Endothelial cell (in vitro differentiated cells): ENCODE measurements at regions not wholly inside any gene's neighbourhood (a gene's known extent, or its start where the extent isn't known, plus 50 kb on each side); places are given as distances from the start of the nearest gene placed in this dataset.
"Not testable (repeated sequence)": the region's sequence is repeated elsewhere in the genome, so short reads cannot be mapped to it uniquely, and the experiment has no call there.

ENCODE experiments used
- DNase-seq: peaks from one replicate; pipeline ENCODE4 v3.0.0; 2021; ENCODE audit warnings: low spot score
- H3K27ac Mint-ChIP-seq: one replicate; pipeline ENCODE4 v1.8.0; 2021; ENCODE audit warnings: mixed read lengths, inconsistent platforms; ENCODE audit not compliant: unreplicated experiment
- H3K27me3 Mint-ChIP-seq: one replicate; pipeline ENCODE4 v1.8.0; 2021; ENCODE audit warnings: mild to moderate bottlenecking, moderate library complexity, mixed read lengths, inconsistent platforms; ENCODE audit not compliant: unreplicated experiment
- H3K36me3 Mint-ChIP-seq: one replicate; pipeline ENCODE4 v1.8.0; 2021; ENCODE audit warnings: mild to moderate bottlenecking, low read depth, mixed read lengths, inconsistent platforms; ENCODE audit not compliant: unreplicated experiment
- H3K4me1 Mint-ChIP-seq: one replicate; pipeline ENCODE4 v1.8.0; 2021; ENCODE audit warnings: mild to moderate bottlenecking, mixed read lengths, inconsistent platforms; ENCODE audit not compliant: unreplicated experiment
- H3K4me3 Mint-ChIP-seq: one replicate; pipeline ENCODE4 v1.8.0; 2021; ENCODE audit warnings: mild to moderate bottlenecking, mixed read lengths, inconsistent platforms; ENCODE audit not compliant: unreplicated experiment
- H3K9me3 Mint-ChIP-seq: one replicate; pipeline ENCODE4 v1.8.0; 2021; ENCODE audit warnings: mixed read lengths, inconsistent platforms; ENCODE audit not compliant: unreplicated experiment
- TF ChIP-seq, protein P1 (sequence below): fragments of 200-600 bp; sonication (generic); IDR thresholded peaks from one replicate; pipeline ENCODE4 v1.5.0; 2021; ENCODE audit warnings: antibody characterized with exemption; ENCODE audit not compliant: unreplicated experiment

DNA sequence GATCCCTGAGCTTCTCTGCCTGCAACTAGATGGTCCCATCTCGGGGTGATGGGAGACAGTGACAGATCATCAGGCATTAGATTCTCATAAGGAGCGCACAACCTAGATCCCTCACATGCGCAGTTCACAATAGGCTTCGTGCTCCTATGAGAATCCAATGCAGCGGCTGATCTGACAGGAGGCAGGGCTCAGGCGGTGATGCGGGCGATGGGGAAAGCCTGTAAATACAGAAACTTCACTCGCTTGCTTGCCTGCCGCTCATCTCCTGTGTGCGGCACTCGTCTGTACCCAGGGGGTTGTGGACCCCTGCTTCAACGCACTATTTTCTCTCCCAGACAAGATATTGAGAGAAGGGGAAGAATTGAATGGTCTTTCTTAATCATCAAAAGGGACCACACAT lies 473.9 kb downstream of the ZNF536 start:
- Mint-ChIP-seq H3K36me3 (no peaks in the 10 kb centered on the region), H3K4me3 (no peak overlapping the region), H3K27me3 (peaks cover 4% of the 10 kb centered on the region), H3K9me3 (no peaks in the 10 kb centered on the region), H3K27ac (no peak overlapping the region), H3K4me1 (peaks cover 7% of the 10 kb centered on the region)
- DNase-seq: no peak
- TF ChIP-seq, protein P1, sequence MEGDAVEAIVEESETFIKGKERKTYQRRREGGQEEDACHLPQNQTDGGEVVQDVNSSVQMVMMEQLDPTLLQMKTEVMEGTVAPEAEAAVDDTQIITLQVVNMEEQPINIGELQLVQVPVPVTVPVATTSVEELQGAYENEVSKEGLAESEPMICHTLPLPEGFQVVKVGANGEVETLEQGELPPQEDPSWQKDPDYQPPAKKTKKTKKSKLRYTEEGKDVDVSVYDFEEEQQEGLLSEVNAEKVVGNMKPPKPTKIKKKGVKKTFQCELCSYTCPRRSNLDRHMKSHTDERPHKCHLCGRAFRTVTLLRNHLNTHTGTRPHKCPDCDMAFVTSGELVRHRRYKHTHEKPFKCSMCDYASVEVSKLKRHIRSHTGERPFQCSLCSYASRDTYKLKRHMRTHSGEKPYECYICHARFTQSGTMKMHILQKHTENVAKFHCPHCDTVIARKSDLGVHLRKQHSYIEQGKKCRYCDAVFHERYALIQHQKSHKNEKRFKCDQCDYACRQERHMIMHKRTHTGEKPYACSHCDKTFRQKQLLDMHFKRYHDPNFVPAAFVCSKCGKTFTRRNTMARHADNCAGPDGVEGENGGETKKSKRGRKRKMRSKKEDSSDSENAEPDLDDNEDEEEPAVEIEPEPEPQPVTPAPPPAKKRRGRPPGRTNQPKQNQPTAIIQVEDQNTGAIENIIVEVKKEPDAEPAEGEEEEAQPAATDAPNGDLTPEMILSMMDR: no peak

GRCh38 chr19:30842926-30843325 lies 470.7 kb downstream of the ZNF536 start:
- Mint-ChIP-seq H3K4me1 (peaks cover 7% of the 10 kb centered on the region), H3K27me3 (peaks cover 4% of the 10 kb centered on the region), H3K9me3 (no peaks in the 10 kb centered on the region), H3K27ac (no peak overlapping the region), H3K4me3 (no peak overlapping the region), H3K36me3 (no peaks in the 10 kb centered on the region)
- TF ChIP-seq, protein P1: no peak
- no peak for DNase-seq

DNA sequence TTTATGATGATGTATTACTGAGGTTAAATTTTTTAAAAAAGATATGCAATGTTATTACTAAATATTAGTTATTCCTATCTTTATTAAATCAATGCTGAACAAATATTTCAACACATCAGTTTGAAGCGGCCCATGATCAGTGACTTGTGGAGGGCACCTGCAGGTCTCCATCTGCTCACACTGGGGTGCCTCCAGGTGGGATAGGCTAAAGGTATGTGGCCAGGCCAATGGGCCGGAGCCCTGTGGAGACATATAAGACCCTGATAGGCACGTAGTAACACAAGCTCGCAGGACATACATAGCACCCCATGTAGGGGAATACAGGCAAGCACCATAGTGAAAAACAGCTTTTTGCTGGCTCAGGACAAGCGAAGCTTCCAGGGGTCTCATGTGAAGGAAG lies 469.8 kb downstream of the ZNF536 start:
- no peaks in the 10 kb centered on the region for H3K9me3 Mint-ChIP-seq
- no peak overlapping the region for H3K4me3 Mint-ChIP-seq
- TF ChIP-seq, protein P1: no peak
- peaks cover 7% of the 10 kb centered on the region for H3K4me1 Mint-ChIP-seq
- H3K27ac Mint-ChIP-seq: no peak overlapping the region
- no peaks in the 10 kb centered on the region for H3K36me3 Mint-ChIP-seq
- peaks cover 5% of the 10 kb centered on the region for H3K27me3 Mint-ChIP-seq
- no peak for DNase-seq

DNA sequence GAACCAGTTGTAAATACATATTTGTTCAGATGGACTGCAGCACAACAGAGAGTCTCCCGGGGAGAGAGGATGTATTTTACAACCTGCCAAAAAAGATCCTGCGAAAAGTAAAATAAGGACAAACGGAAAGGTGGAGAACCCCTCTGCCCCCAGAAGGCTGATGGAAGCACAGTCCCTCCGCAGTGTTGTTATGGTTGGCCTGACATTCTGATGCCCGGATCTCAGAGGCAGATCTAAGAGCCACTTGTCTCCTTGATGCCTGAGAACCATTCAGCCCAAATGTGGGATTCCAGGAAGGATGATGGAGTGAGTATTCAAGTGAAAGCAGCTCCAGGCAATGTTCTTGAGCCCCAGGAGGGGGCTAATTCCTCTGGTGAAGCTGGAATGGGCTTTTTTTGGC lies 458.7 kb downstream of the ZNF536 start:
- no peak overlapping the region for H3K27ac Mint-ChIP-seq
- no peaks in the 10 kb centered on the region for H3K36me3 Mint-ChIP-seq
- no peak for DNase-seq
- no peak overlapping the region for H3K4me3 Mint-ChIP-seq
- H3K27me3 Mint-ChIP-seq: no peaks in the 10 kb centered on the region
- H3K4me1 Mint-ChIP-seq: no peaks in the 10 kb centered on the region
- H3K9me3 Mint-ChIP-seq: no peaks in the 10 kb centered on the region
- TF ChIP-seq, protein P1: no peak

- not testable (repeated sequence) for H3K27me3 Mint-ChIP-seq, H3K36me3 Mint-ChIP-seq, H3K9me3 Mint-ChIP-seq, H3K27ac Mint-ChIP-seq, DNase-seq, H3K4me3 Mint-ChIP-seq, H3K4me1 Mint-ChIP-seq
These were observed 453.3 kb downstream of the ZNF536 start for GRCh38 chr19:30825505-30825904.

GRCh38 chr19:30824809-30825208 lies 452.6 kb downstream of the ZNF536 start:
- TF ChIP-seq, protein P1: no peak
- H3K36me3 Mint-ChIP-seq: no peaks in the 10 kb centered on the region
- no peaks in the 10 kb centered on the region for H3K27me3 Mint-ChIP-seq
- no peak overlapping the region for H3K4me3 Mint-ChIP-seq
- no peaks in the 10 kb centered on the region for H3K9me3 Mint-ChIP-seq
- H3K4me1 Mint-ChIP-seq: no peaks in the 10 kb centered on the region
- no peak for DNase-seq
- H3K27ac Mint-ChIP-seq: no peak overlapping the region
